ENCODE measurements at regions not wholly inside any gene's neighbourhood (a gene's known extent, or its start where the extent isn't known, plus 50 kb on each side); places are given as distances from the start of the nearest gene placed in this dataset.

GRCh38 chr9:115213818-115214334 lies 95.9 kb upstream of the TNC start:
- ATAC-seq, result peak; percentile 91
- Histone ChIP-seq H3K9me3 (no peaks in the 10 kb centered on the region), H3K4me3 (no peak overlapping the region), H3K36me3 (no peaks in the 10 kb centered on the region), H3K27me3 (no peaks in the 10 kb centered on the region), H3K27ac (peak overlapping the region in 1 of 4 donors; percentile 35), H3K4me1 (peaks cover 2 to 30% (median 4%) of the 10 kb centered on the region in 3 donors)
- TF ChIP-seq POLR2AphosphoS5 (IDR thresholded peaks at IDR 0.05) (peak; percentile 79), POLR2A (IDR thresholded peaks at IDR 0.05) (no peak), EP300 (IDR thresholded peaks at IDR 0.05) (no peak), CTCF (IDR thresholded peaks at IDR 0.05) (no peak)
- 0 to 7% methylated on average over 2 of the region's 2 CpGs for WGBS, 2 donors (ENCODE audit: low coverage in 1 of 2)

- H3K4me1 ChIP-seq, result peaks cover 0 to 25% (median 4%) of the 10 kb centered on the region in 3 donors
- TF ChIP-seq EP300 (IDR thresholded peaks at IDR 0.05) (no peak), POLR2A (IDR thresholded peaks at IDR 0.05) (no peak)
- 92 to 98% methylated on average over 5 to 6 of the region's 6 CpGs for WGBS, 2 donors (ENCODE audit: low coverage in 1 of 2)
- ATAC-seq, result no peak
- H3K4me3 ChIP-seq, result no peak overlapping the region
- H3K9me3 ChIP-seq, result no peaks in the 10 kb centered on the region
- H3K27ac ChIP-seq, result no peak overlapping the region
- no peaks in the 10 kb centered on the region for H3K36me3 ChIP-seq
- no peaks in the 10 kb centered on the region for H3K27me3 ChIP-seq
These were observed 98.9 kb upstream of the TNC start for GRCh38 chr9:115216873-115217272.

- TF ChIP-seq POLR2AphosphoS5 (IDR thresholded peaks at IDR 0.05) (no peak), POLR2A (IDR thresholded peaks at IDR 0.05) (no peak), CTCF (IDR thresholded peaks at IDR 0.05) (no peak), EP300 (IDR thresholded peaks at IDR 0.05) (no peak)
- Histone ChIP-seq H3K4me1 (no peaks in the 10 kb centered on the region), H3K36me3 (no peaks in the 10 kb centered on the region), H3K9me3 (no peaks in the 10 kb centered on the region), H3K27me3 (no peaks in the 10 kb centered on the region), H3K4me3 (no peak overlapping the region), H3K27ac (no peak overlapping the region)
- no peak for ATAC-seq
- WGBS, 2 donors (ENCODE audit: low coverage in 1 of 2), result 80 to 87% methylated on average over 1 to 7 of the region's 8 CpGs
These were observed 102.5 kb upstream of the TNC start for GRCh38 chr9:115220319-115221005.

- no peak overlapping the region for H3K4me3 ChIP-seq
- H3K27me3 ChIP-seq, result no peaks in the 10 kb centered on the region
- no peak for TF ChIP-seq POLR2AphosphoS5 (IDR thresholded peaks at IDR 0.05)
- TF ChIP-seq CTCF (IDR thresholded peaks at IDR 0.05), result no peak
- no peak for TF ChIP-seq POLR2A (IDR thresholded peaks at IDR 0.05)
- TF ChIP-seq EP300 (IDR thresholded peaks at IDR 0.05), result no peak
- ATAC-seq, result no peak
- H3K36me3 ChIP-seq, result no peaks in the 10 kb centered on the region
- WGBS, 2 donors (ENCODE audit: low coverage in 1 of 2), result 17 to 43% methylated on average over 1 to 3 of the region's 3 CpGs
- H3K4me1 ChIP-seq, result no peaks in the 10 kb centered on the region
- H3K27ac ChIP-seq, result no peak overlapping the region
- H3K9me3 ChIP-seq, result no peaks in the 10 kb centered on the region
These were observed 105.5 kb upstream of the TNC start for GRCh38 chr9:115223471-115223870.

- Histone ChIP-seq H3K4me1 (no peaks in the 10 kb centered on the region), H3K36me3 (no peaks in the 10 kb centered on the region), H3K9me3 (no peaks in the 10 kb centered on the region), H3K27ac (no peak overlapping the region), H3K4me3 (no peak overlapping the region), H3K27me3 (no peaks in the 10 kb centered on the region)
- 96% methylated on average over 3 of the region's 3 CpGs; no CpG with 5 or more reads in 1 of the 2 donors for WGBS, 2 donors (ENCODE audit: low coverage in 1 of 2)
- TF ChIP-seq POLR2A (IDR thresholded peaks at IDR 0.05) (no peak), POLR2AphosphoS5 (IDR thresholded peaks at IDR 0.05) (no peak), EP300 (IDR thresholded peaks at IDR 0.05) (no peak), CTCF (IDR thresholded peaks at IDR 0.05) (no peak)
- no peak for ATAC-seq
These were observed 107.6 kb upstream of the TNC start for GRCh38 chr9:115225459-115226116.
